AG04450 (cell line): ENCODE measurements at regions not wholly inside any gene's neighbourhood (a gene's known extent, or its start where the extent isn't known, plus 50 kb on each side); places are given as distances from the start of the nearest gene placed in this dataset.

Experiments
- CTCF ChIA-PET: fragments of 300-600, 350-600 bp; formaldehyde crosslinking; extraction: SDS; loops from one replicate; lab custom pipeline; 2022; ENCODE audit warnings: antibody characterized with exemption, inconsistent platforms; lab: Charles Lee
- POLR2A ChIA-PET: fragments of 350-600 bp; formaldehyde crosslinking; extraction: SDS; loops from one replicate; lab custom pipeline; 2021; ENCODE audit warnings: antibody characterized with exemption, inconsistent platforms; lab: Yijun Ruan, JAX
- DNase-seq: peaks from one replicate; pipeline ENCODE4 v3.0.0-alpha.2; 2011; ENCODE audit warnings: low read depth, low spot score
- H3K27ac ChIP-seq: one replicate; pipeline ENCODE4 v1.5.1; 2012; ENCODE audit warnings: low read depth, low read length, control low read depth
- H3K27me3 ChIP-seq: one replicate; pipeline ENCODE4 v1.6.0; 2012; ENCODE audit warnings: low read length; ENCODE audit not compliant: control insufficient read depth, insufficient read depth
- H3K4me3 ChIP-seq: 2 replicates; pipeline ENCODE4 v1.5.1; 2011; ENCODE audit warnings: mild to moderate bottlenecking, low read depth, low read length, control low read depth
- H3K9me3 ChIP-seq: 2 replicates; pipeline ENCODE4 v1.5.1; 2012; ENCODE audit warnings: low read length; ENCODE audit not compliant: control insufficient read depth, insufficient read depth
- TF ChIP-seq, protein P1 (sequence below): IDR thresholded peaks from 2 replicates; pipeline ENCODE4 v1.5.1; 2011; ENCODE audit warnings: low read depth, low read length, control low read depth, inconsistent platforms

DNA sequence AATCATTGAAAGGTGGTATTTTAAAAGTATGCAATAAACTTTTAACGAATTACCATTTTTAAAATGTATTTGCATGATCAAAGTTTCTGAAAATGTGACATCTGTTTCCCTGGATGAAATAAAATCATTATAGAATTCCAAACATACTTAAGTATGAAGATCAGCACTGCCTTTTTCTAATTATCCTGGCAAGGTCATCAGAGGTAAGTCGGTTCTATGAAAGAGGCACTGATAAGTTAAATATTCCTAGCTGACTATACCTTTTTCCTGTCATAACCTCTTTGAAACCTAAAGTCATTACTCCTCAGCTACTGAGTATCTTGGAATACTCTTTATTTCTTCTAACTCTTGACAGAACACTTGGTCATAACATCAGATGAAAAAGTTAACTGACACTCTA, 406.1 kb upstream of the ALCAM start:
- Histone ChIP-seq H3K9me3 (peaks cover 7% of the 10 kb centered on the region), H3K27ac (no peak overlapping the region), H3K4me3 (no peak overlapping the region), H3K27me3 (no peaks in the 10 kb centered on the region)
- ChIA-PET POLR2A (no interaction called here), CTCF (no interaction called here)
- DNase-seq: no peak
- TF ChIP-seq, protein P1, sequence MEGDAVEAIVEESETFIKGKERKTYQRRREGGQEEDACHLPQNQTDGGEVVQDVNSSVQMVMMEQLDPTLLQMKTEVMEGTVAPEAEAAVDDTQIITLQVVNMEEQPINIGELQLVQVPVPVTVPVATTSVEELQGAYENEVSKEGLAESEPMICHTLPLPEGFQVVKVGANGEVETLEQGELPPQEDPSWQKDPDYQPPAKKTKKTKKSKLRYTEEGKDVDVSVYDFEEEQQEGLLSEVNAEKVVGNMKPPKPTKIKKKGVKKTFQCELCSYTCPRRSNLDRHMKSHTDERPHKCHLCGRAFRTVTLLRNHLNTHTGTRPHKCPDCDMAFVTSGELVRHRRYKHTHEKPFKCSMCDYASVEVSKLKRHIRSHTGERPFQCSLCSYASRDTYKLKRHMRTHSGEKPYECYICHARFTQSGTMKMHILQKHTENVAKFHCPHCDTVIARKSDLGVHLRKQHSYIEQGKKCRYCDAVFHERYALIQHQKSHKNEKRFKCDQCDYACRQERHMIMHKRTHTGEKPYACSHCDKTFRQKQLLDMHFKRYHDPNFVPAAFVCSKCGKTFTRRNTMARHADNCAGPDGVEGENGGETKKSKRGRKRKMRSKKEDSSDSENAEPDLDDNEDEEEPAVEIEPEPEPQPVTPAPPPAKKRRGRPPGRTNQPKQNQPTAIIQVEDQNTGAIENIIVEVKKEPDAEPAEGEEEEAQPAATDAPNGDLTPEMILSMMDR: no peak

DNA sequence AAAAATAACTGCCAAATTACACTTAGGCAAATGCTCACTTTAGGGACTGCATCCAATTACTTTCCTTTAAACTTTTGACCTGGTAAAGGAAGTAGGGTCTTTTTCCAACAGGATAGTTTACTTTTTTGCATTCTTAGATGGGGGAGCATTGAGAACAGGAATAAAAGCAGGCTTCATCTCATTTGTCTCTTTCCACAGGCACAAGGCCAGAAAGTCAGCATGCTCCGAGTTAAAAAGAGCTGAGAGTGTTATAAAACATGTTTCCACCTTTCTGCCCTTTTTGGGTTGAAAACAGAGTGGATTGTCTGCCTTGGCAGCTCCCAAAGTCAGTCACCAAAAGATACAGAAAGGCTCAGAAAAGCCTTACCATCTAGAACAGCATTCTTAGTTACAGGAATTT, 404.9 kb upstream of the ALCAM start:
- Histone ChIP-seq H3K9me3 (peaks cover 3% of the 10 kb centered on the region), H3K27me3 (no peaks in the 10 kb centered on the region), H3K4me3 (no peak overlapping the region), H3K27ac (no peak overlapping the region)
- no peak for DNase-seq
- CTCF ChIA-PET: interaction anchor here (0.9 kb wide), 1 partner anchor 407 kb away, joined by 3 read pairs; no protein-coding TSS in a partner anchor
- TF ChIP-seq, protein P1: no peak
- POLR2A ChIA-PET: no interaction called here

DNA sequence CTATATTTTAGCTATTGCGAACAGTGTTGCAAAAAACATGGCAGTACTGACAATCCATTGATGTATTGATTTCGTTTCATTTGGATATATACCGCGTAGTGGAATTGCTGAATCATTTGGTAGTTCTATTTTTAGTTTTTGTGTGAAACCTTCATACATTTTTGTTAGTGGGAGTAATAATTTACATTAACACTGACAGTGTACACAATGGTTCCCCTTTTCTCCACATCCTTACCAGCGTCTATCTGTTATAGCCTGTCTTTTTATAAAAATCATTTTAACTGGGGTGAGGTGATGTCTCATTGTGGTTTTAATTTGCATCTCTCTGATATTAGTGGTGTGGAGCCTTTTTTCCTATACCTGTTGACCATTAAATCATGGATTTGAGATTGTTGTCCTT, 392.4 kb upstream of the ALCAM start:
- Histone ChIP-seq H3K27me3 (no peaks in the 10 kb centered on the region), H3K4me3 (no peak overlapping the region), H3K9me3 (no peaks in the 10 kb centered on the region), H3K27ac (no peak overlapping the region)
- CTCF ChIA-PET: no interaction called here
- POLR2A ChIA-PET: no interaction called here
- DNase-seq: no peak
- TF ChIP-seq, protein P1: no peak

DNA sequence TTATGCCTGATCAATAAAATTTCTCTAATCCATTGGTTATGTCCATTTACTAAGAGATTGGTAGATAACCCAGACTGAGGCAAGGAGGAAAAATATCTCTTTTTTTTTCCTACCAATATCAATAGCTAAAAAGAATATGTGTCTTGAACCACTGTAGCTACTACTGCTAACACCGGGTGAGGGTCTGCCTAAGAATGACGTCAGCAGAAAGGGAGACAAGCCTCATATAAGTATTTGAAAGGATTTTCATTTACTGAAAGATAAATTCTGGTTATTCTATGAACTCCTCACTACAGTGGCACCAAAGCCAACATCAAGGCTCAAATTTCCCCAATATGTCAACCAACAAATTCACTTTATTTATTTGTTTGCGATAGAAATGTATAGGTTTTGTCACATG, 389.0 kb upstream of the ALCAM start:
- H3K9me3 ChIP-seq: no peaks in the 10 kb centered on the region
- TF ChIP-seq, protein P1: no peak
- ChIA-PET POLR2A (no interaction called here), CTCF (interaction anchor here (0.6 kb wide), 1 partner anchor 381 kb away, joined by 3 read pairs; no protein-coding TSS in a partner anchor)
- H3K4me3 ChIP-seq: no peak overlapping the region
- H3K27ac ChIP-seq: no peak overlapping the region
- no peak for DNase-seq
- H3K27me3 ChIP-seq: no peaks in the 10 kb centered on the region

DNA sequence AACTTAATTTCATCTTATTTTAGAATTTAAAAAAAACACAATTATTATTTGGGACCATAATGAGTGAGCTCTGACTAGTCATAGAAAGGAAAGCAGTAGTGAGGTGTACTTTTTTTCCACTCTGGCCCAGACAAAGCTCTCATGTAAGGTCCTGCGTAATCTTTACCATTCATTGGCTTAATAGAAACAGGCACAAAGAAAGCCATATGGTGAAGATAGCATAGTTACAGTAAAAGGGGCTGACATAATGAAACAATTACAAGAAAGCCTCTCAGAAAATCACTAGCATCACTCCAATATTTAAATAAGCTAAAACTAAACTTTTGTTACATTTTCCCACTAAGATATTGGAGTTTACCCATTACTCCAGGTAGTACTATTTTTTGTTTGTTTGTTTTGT, 384.6 kb upstream of the ALCAM start:
- POLR2A ChIA-PET: no interaction called here
- CTCF ChIA-PET: interaction anchor here (1.1 kb wide), 1 partner anchor 385 kb away, joined by 3 read pairs; no protein-coding TSS in a partner anchor
- no peaks in the 10 kb centered on the region for H3K9me3 ChIP-seq
- TF ChIP-seq, protein P1: no peak
- H3K27me3 ChIP-seq: no peaks in the 10 kb centered on the region
- no peak overlapping the region for H3K27ac ChIP-seq
- DNase-seq: no peak
- no peak overlapping the region for H3K4me3 ChIP-seq
